ENCODE measurements at regions not wholly inside any gene's neighbourhood (a gene's known extent, or its start where the extent isn't known, plus 50 kb on each side); places are given as distances from the start of the nearest gene placed in this dataset.

DNA sequence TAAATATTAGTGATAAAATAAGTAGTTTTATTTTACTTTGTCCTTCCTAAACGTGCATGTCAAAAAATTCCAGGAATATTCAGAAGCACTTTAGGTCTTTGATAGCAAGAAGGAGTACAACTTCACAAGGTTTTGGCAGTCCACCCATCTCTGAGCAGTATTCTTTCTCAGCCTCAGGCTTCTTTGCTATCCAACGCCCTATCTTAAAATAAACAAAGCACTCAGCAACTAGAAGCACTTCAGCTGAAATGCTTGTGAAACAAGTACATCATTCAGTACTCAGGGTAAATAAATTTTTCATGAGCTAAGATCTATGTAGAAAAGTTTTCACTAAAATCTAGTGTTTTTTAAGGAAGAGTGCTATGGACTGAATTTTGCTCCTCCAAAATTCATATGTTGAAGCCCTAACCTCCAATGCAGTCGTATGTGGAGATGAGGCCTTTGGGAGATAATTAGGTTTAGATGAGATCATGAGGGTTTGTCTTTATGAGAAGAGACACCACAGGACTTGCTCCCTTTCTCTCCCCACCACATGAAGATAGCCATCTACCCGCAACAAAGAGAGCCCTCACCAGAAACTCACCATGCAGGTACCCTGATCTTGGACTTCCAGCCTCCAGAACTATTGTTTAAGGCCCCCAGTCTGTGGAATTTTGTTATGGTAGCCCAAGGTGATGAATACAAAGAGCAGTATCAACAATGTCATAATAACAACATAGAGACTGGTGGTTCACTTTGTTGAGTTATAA is 539.1 kb downstream of the TFAP2A start:
- TF ChIP-seq CTCF (IDR thresholded peaks at IDR 0.05) = no peak
- Histone ChIP-seq H3K4me2 (replicated peaks; ENCODE audit: extremely low read depth, low read length, poor library complexity, severe bottlenecking) (no peak overlapping the region), H3K4me3 (replicated peaks in 1 of 3; ENCODE audit: low read depth in 2 of 3, low read length in 3 of 3) (no peak overlapping the region), H3K4me1 (ENCODE audit: control insufficient read depth in 1 of 2, insufficient read depth in 2 of 2, low read length in 2 of 2) (no peaks in the 10 kb centered on the region), H3K9ac (ENCODE audit: insufficient read depth, low read length, poor library complexity, severe bottlenecking) (no peak overlapping the region), H4K20me1 (ENCODE audit: insufficient read depth, low read length) (no peaks in the 10 kb centered on the region), H3K79me2 (ENCODE audit: insufficient read depth, low read length) (no peaks in the 10 kb centered on the region), H3K9me3 (replicated peaks in 1 of 2; ENCODE audit: control insufficient read depth in 1 of 2, insufficient read depth in 1 of 2, low read length in 2 of 2) (peaks cover 13 to 19% of the 10 kb centered on the region in 2 donors), H3K27ac (ENCODE audit: low read depth in 1 of 2, low read length in 2 of 2) (no peak overlapping the region), H3K27me3 (ENCODE audit: control insufficient read depth in 2 of 2, insufficient read depth in 2 of 2, low read length in 2 of 2) (no peaks in the 10 kb centered on the region), H2AFZ (ENCODE audit: insufficient read depth, low read depth, low read length, poor library complexity, severe bottlenecking) (no peak overlapping the region), H3K36me3 (replicated peaks in 1 of 2; ENCODE audit: control insufficient read depth in 1 of 2, insufficient read depth in 2 of 2, low read length in 2 of 2) (no peaks in the 10 kb centered on the region)
- Mint-ChIP-seq H3K4me1 (no peaks in the 10 kb centered on the region), H3K36me3 (no peaks in the 10 kb centered on the region), H3K27me3 (ENCODE audit: low read depth in 3 of 3) (no peaks in the 10 kb centered on the region), H3K9me3 (peaks cover 1 to 20% (median 12%) of the 10 kb centered on the region in 7 donors), H3K4me3 (no peak overlapping the region), H3K27ac (no peak overlapping the region)
- intact Hi-C loops (cut with micrococcal nuclease) = no loop called here
- DNase-seq = no peak
- WGBS (ENCODE audit: insufficient coverage) = no CpG with 5 or more reads among the region's 4 CpGs

DNA sequence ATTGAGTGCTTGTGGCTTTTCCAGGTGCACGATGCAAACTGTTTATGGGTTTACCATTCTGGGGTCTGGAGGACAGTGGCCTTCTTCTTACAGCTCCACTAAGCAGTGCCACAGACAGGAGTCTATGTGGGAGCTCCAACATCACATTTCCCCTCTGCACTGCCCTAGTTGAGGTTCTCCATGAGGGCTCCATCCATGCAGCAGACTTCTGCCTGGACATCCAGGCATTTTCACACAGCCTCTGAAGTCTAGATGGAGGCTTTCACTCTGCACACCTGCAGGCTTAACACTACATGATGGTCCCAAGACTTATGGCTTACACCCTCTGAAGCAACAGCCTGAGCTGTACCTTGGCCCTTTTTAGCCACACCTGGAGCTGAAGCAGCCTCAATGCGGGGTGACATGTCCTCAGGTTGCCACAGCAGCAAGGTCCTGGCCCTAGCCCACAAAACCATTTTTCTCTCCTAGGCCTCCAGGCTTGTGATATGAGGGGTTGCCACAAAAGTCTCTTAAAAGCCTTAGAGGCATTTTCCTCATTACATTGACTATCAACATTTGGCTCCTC is 552.2 kb downstream of the TFAP2A start:
- Mint-ChIP-seq H3K4me3 (no peak overlapping the region), H3K9me3 (peaks cover 20 to 44% (median 29%) of the 10 kb centered on the region in 7 donors), H3K27me3 (ENCODE audit: low read depth in 3 of 3) (no peaks in the 10 kb centered on the region), H3K36me3 (no peaks in the 10 kb centered on the region), H3K4me1 (no peaks in the 10 kb centered on the region), H3K27ac (no peak overlapping the region)
- intact Hi-C loops (cut with micrococcal nuclease) = no loop called here
- H3K79me2 ChIP-seq (ENCODE audit: insufficient read depth, low read length) = no peaks in the 10 kb centered on the region
- TF ChIP-seq CTCF (IDR thresholded peaks at IDR 0.05) = no peak
- H2AFZ ChIP-seq (ENCODE audit: insufficient read depth, low read depth, low read length, poor library complexity, severe bottlenecking) = no peak overlapping the region
- peaks cover 27 to 32% of the 10 kb centered on the region in 2 donors for H3K9me3 ChIP-seq (replicated peaks in 1 of 2; ENCODE audit: control insufficient read depth in 1 of 2, insufficient read depth in 1 of 2, low read length in 2 of 2)
- 100% methylated on average over 1 of the region's 2 CpGs for WGBS (ENCODE audit: insufficient coverage)
- DNase-seq = no peak
- no peaks in the 10 kb centered on the region for H3K36me3 ChIP-seq (replicated peaks in 1 of 2; ENCODE audit: control insufficient read depth in 1 of 2, insufficient read depth in 2 of 2, low read length in 2 of 2)
- no peak overlapping the region for H3K4me3 ChIP-seq (replicated peaks in 1 of 3; ENCODE audit: low read depth in 2 of 3, low read length in 3 of 3)
- no peak overlapping the region for H3K27ac ChIP-seq (ENCODE audit: low read depth in 1 of 2, low read length in 2 of 2)
- no peak overlapping the region for H3K4me2 ChIP-seq (replicated peaks; ENCODE audit: extremely low read depth, low read length, poor library complexity, severe bottlenecking)
- H3K4me1 ChIP-seq (ENCODE audit: control insufficient read depth in 1 of 2, insufficient read depth in 2 of 2, low read length in 2 of 2) = no peaks in the 10 kb centered on the region
- H3K27me3 ChIP-seq (ENCODE audit: control insufficient read depth in 2 of 2, insufficient read depth in 2 of 2, low read length in 2 of 2) = no peaks in the 10 kb centered on the region
- H4K20me1 ChIP-seq (ENCODE audit: insufficient read depth, low read length) = no peaks in the 10 kb centered on the region
- H3K9ac ChIP-seq (ENCODE audit: insufficient read depth, low read length, poor library complexity, severe bottlenecking) = no peak overlapping the region
